Colonic mucosa (tissue), 4 donors: ENCODE measurements at regions not wholly inside any gene's neighbourhood (a gene's known extent, or its start where the extent isn't known, plus 50 kb on each side); places are given as distances from the start of the nearest gene placed in this dataset.

Experiments
- DNase-seq: peaks from one replicate; pipeline ENCODE4 v3.0.0-alpha.2; 2020
- H3K27ac ChIP-seq: fragments of 200-600 bp; one replicate; pipeline ENCODE4 v1.8.0; 2021
- H3K27me3 ChIP-seq: fragments of 200-600 bp; one replicate; pipeline ENCODE4 v1.8.0; 2021
- H3K36me3 ChIP-seq: fragments of 200-600 bp; one replicate; pipeline ENCODE4 v1.8.0; 2021
- H3K4me1 ChIP-seq: fragments of 200-600 bp; one replicate; pipeline ENCODE4 v1.8.0; 2021; ENCODE audit warnings: mild to moderate bottlenecking
- H3K4me3 ChIP-seq: fragments of 200-600 bp; one replicate; pipeline ENCODE4 v1.8.0; 2021
- H3K9ac ChIP-seq, 2 donors: one replicate each; pipeline ENCODE4 v1.7.0; 2013; ENCODE audit warnings: control low read depth in 2 of 2, low read depth in 2 of 2, low read length in 2 of 2
- H3K9me3 ChIP-seq: fragments of 200-600 bp; one replicate; pipeline ENCODE4 v1.8.0; 2021
- intact Hi-C: fragments of 100-400 bp; cut with DNase I; formaldehyde crosslinking; loops from one replicate; pipeline ENCODE4 v1.14.1; 2022
- TF ChIP-seq, protein P1 (sequence below): fragments of 200-600 bp; IDR thresholded peaks from one replicate; pipeline ENCODE4 v1.8.0; 2022; ENCODE audit warnings: antibody characterized with exemption, mild to moderate bottlenecking
- donor health status: healthy.
- donor health status: DM: no; HTN: no; CAD: no.
- donor health status: DM: no; HTN: no; CAD: no.

GRCh38 chr16:86982347-86982596 is 334.9 kb downstream of the C16orf95 start:
- H3K27ac ChIP-seq = no peak overlapping the region
- H3K27me3 ChIP-seq = no peaks in the 10 kb centered on the region
- intact Hi-C loops = no loop called here
- no peaks in the 10 kb centered on the region for H3K36me3 ChIP-seq
- no peak overlapping the region for H3K9ac ChIP-seq
- DNase-seq = no peak
- H3K9me3 ChIP-seq = no peaks in the 10 kb centered on the region
- no peaks in the 10 kb centered on the region for H3K4me1 ChIP-seq
- TF ChIP-seq, protein P1, sequence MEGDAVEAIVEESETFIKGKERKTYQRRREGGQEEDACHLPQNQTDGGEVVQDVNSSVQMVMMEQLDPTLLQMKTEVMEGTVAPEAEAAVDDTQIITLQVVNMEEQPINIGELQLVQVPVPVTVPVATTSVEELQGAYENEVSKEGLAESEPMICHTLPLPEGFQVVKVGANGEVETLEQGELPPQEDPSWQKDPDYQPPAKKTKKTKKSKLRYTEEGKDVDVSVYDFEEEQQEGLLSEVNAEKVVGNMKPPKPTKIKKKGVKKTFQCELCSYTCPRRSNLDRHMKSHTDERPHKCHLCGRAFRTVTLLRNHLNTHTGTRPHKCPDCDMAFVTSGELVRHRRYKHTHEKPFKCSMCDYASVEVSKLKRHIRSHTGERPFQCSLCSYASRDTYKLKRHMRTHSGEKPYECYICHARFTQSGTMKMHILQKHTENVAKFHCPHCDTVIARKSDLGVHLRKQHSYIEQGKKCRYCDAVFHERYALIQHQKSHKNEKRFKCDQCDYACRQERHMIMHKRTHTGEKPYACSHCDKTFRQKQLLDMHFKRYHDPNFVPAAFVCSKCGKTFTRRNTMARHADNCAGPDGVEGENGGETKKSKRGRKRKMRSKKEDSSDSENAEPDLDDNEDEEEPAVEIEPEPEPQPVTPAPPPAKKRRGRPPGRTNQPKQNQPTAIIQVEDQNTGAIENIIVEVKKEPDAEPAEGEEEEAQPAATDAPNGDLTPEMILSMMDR = no peak
- H3K4me3 ChIP-seq = no peak overlapping the region

DNA sequence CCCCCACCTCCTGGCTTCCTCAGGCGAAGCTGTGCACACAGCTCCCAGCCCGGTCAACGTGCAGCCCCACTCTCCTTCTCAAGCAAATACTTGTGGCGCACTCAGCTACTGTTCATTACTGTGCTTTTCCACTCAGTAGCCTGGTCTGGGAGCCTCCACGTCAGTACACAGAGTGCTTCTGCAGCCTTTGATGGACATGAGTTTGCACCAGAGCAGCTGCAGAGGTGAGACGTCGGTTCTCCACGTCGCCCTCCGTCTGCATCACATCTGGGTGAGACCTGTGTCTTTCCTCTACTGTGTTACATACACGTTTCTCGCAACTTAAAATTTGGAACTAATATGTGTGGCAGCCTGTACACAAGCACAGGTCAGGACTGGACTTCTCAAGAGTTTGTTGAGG is 334.3 kb downstream of the C16orf95 start:
- H3K27me3 ChIP-seq = no peaks in the 10 kb centered on the region
- H3K9me3 ChIP-seq = no peaks in the 10 kb centered on the region
- H3K4me3 ChIP-seq = no peak overlapping the region
- intact Hi-C loops = no loop called here
- H3K27ac ChIP-seq = no peak overlapping the region
- TF ChIP-seq, protein P1 = no peak
- no peak overlapping the region for H3K9ac ChIP-seq
- no peaks in the 10 kb centered on the region for H3K36me3 ChIP-seq
- DNase-seq = no peak
- no peaks in the 10 kb centered on the region for H3K4me1 ChIP-seq

DNA sequence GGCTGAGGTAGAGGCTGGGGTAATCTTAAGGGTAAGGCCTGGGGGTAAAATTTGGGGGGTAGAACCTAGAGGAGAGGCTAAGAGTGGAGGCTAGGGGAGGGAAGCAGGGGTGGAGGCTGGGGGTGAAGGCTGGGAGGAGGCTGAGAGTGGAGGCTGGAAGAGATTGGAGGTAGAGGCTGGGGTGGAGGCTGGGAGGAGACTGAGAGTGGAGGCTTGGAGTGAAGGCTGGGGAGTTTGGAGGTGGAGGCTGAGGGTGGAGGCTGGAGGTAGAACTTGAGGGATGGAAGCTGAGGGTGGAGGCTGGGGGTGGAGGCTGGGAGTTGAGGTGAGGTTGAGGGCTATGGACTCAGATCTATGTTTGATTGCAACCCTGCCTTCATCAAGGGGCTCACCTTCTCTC is 333.6 kb downstream of the C16orf95 start:
- Histone ChIP-seq H3K4me3 (no peak overlapping the region), H3K36me3 (no peaks in the 10 kb centered on the region), H3K27me3 (no peaks in the 10 kb centered on the region), H3K27ac (no peak overlapping the region), H3K9ac (no peak overlapping the region), H3K4me1 (no peaks in the 10 kb centered on the region), H3K9me3 (no peaks in the 10 kb centered on the region)
- intact Hi-C loops = no loop called here
- TF ChIP-seq, protein P1 = no peak
- DNase-seq = no peak

GRCh38 chr16:86984343-86984742 is 332.8 kb downstream of the C16orf95 start:
- Histone ChIP-seq H3K36me3 (no peaks in the 10 kb centered on the region), H3K27ac (no peak overlapping the region), H3K27me3 (no peaks in the 10 kb centered on the region), H3K9me3 (no peaks in the 10 kb centered on the region), H3K4me3 (no peak overlapping the region), H3K9ac (no peak overlapping the region), H3K4me1 (no peaks in the 10 kb centered on the region)
- intact Hi-C loops = no loop called here
- no peak for DNase-seq
- TF ChIP-seq, protein P1 = no peak

DNA sequence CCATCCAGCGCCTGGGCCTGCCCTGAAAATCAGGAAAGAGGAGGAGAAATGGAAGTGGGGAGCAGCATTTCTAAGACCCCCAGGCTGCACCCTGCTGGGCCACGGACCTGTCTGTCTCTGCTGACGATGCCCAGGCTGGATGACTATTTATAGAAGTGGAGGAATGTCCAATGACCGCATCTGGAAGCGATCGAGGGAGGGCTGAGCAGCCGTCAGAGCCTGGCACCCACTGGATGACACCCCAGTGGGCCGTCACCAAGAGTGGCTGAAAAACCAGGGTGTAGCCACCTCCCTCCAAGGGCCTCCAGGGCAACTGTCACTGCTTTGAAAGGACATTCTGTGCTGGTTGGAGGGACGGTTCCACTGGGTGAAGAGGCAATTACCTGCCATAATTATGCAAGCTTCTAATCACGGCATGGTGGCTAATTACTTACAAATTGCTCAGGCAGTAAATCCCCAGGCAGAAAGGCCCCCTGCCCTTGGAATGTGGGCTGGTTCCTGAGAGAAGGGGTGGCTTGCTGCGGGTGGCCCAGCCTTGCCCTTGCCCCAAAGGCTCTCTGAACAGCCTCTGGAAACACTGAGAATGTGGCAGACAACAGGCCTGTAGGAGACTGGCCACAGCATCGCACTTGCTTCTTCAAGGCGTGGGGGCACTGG is 332.1 kb downstream of the C16orf95 start:
- no peak for DNase-seq
- no peak overlapping the region for H3K9ac ChIP-seq
- no peaks in the 10 kb centered on the region for H3K27me3 ChIP-seq
- intact Hi-C loops = no loop called here
- H3K4me3 ChIP-seq = no peak overlapping the region
- no peaks in the 10 kb centered on the region for H3K36me3 ChIP-seq
- TF ChIP-seq, protein P1 = no peak
- no peaks in the 10 kb centered on the region for H3K9me3 ChIP-seq
- H3K4me1 ChIP-seq = no peaks in the 10 kb centered on the region
- H3K27ac ChIP-seq = no peak overlapping the region

DNA sequence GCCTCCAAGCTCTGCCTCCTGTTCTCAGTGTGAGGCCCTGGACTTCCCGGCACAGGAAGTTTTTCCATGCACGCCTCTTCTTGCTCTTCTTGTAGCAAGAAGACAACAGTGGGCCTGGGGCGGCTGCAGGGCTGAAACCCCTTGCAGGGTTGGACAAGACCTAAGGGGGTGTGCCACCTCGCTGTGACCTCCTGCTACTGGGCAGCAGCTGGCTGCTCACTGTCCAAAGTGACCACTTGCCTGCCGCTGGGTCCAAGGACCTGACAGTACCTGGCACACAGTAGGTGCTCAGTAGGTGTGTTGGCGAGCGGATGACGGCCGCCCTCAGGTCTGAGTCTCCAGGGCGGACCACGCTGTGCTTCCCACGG is 331.6 kb downstream of the C16orf95 start:
- H3K4me1 ChIP-seq = no peaks in the 10 kb centered on the region
- no peaks in the 10 kb centered on the region for H3K27me3 ChIP-seq
- H3K27ac ChIP-seq = no peak overlapping the region
- intact Hi-C loops = no loop called here
- no peak for DNase-seq
- no peak overlapping the region for H3K4me3 ChIP-seq
- TF ChIP-seq, protein P1 = no peak
- no peak overlapping the region for H3K9ac ChIP-seq
- no peaks in the 10 kb centered on the region for H3K36me3 ChIP-seq
- no peaks in the 10 kb centered on the region for H3K9me3 ChIP-seq
